H1 (cell line): ENCODE measurements at regions not wholly inside any gene's neighbourhood (a gene's known extent, or its start where the extent isn't known, plus 50 kb on each side); places are given as distances from the start of the nearest gene placed in this dataset.
A peak's percentile ranks its signal among the peaks of the same experiment; 100 is the strongest.

Experiments
- CTCF ChIA-PET: fragments of 300-600 bp; sonication (Branson Sonifier 250); formaldehyde crosslinking; loops from one replicate; lab custom pipeline; 2021; ENCODE audit not compliant: partially characterized antibody; lab: Charles Lee
- POLR2A ChIA-PET: fragments of 300-600 bp; sonication (Branson Sonifier 250); formaldehyde crosslinking; loops from one replicate; lab custom pipeline; 2021; ENCODE audit warnings: inconsistent platforms; ENCODE audit not compliant: partially characterized antibody; lab: Charles Lee
- DNase-seq, 2 experiments: peaks; one replicate each; pipeline versions ENCODE4 v3.0.0 to v3.0.0-alpha.2; 2010 to 2022; ENCODE audit warnings: low spot score in 2 of 2, low read depth in 1 of 2, mixed read lengths in 1 of 2
- FAIRE-seq: peaks from 2 replicates; lab custom pipeline; 2011; peaks lifted over from hg19 to GRCh38; lab: Jason Lieb, UNC
- H2AFZ ChIP-seq: 2 replicates; pipeline ENCODE4 v1.8.1; 2012; ENCODE audit warnings: low read length, inconsistent platforms
- H2AK5ac ChIP-seq: 2 replicates; pipeline ENCODE4 v1.6.1; 2013; ENCODE audit warnings: low read depth, low read length
- H2BK120ac ChIP-seq: replicated peaks from 2 replicates; pipeline ENCODE3; 2013; ENCODE audit warnings: low read depth, low read length, inconsistent platforms
- H2BK12ac ChIP-seq: 2 replicates; pipeline ENCODE4 v1.6.1; 2013; ENCODE audit warnings: low read depth, low read length
- H2BK15ac ChIP-seq: 2 replicates; pipeline ENCODE4 v1.6.1; 2013; ENCODE audit warnings: low read length
- H2BK20ac ChIP-seq: 2 replicates; pipeline ENCODE4 v1.6.1; 2013; ENCODE audit warnings: low read length
- H2BK5ac ChIP-seq: 2 replicates; pipeline ENCODE4 v1.6.1; 2013; ENCODE audit warnings: low read depth, low read length
- H3K14ac ChIP-seq: 2 replicates; pipeline ENCODE4 v1.6.1; 2013; ENCODE audit warnings: inconsistent platforms; ENCODE audit not compliant: insufficient read length
- H3K18ac ChIP-seq: 2 replicates; pipeline ENCODE4 v1.6.1; 2013; ENCODE audit warnings: low read length; ENCODE audit errors: extremely low read depth
- H3K23ac ChIP-seq: 2 replicates; pipeline ENCODE4 v1.6.1; 2013; ENCODE audit warnings: inconsistent platforms; ENCODE audit not compliant: insufficient read length
- H3K23me2 ChIP-seq: 2 replicates; pipeline ENCODE4 v1.6.1; 2013; ENCODE audit warnings: low read depth, low read length
- H3K27ac ChIP-seq: 2 replicates; pipeline ENCODE4 v1.6.1; 2011; ENCODE audit warnings: low read depth, low read length, inconsistent platforms
- H3K27me3 ChIP-seq, 4 experiments: replicated peaks in 1 of 4; 1 replicate in 1 of 4; 2 replicates in 3 of 4; pipeline versions ENCODE4 v1.6.1 to v1.8.1; 2011 to 2013; ENCODE audit warnings: low read length in 3 of 4, mild to moderate bottlenecking in 3 of 4, inconsistent platforms in 2 of 4, mixed read lengths in 2 of 4, moderate library complexity in 1 of 4; ENCODE audit not compliant: control insufficient read depth in 3 of 4, insufficient read depth in 3 of 4; ENCODE audit errors: extremely low read depth in 1 of 4
- H3K36me3 ChIP-seq, 4 experiments: 2 replicates each; pipeline versions ENCODE4 v1.6.1 to v1.8.1; 2011 to 2013; ENCODE audit warnings: mild to moderate bottlenecking in 4 of 4, low read length in 3 of 4, moderate library complexity in 2 of 4, control low read depth in 1 of 4, inconsistent platforms in 1 of 4; ENCODE audit not compliant: insufficient read depth in 4 of 4, control insufficient read depth in 2 of 4
- H3K4ac ChIP-seq: replicated peaks from 2 replicates; pipeline ENCODE3; 2013; ENCODE audit warnings: low read length, low read depth, mixed read lengths, inconsistent platforms; ENCODE audit not compliant: insufficient read length
- H3K4me1 ChIP-seq, 4 experiments: replicated peaks in 1 of 4; 1 replicate in 1 of 4; 2 replicates in 3 of 4; pipeline versions ENCODE4 v1.6.1 to v1.8.1; 2011 to 2013; ENCODE audit warnings: low read length in 3 of 4, inconsistent platforms in 2 of 4, mixed read lengths in 1 of 4; ENCODE audit not compliant: insufficient read depth in 4 of 4, control insufficient read depth in 3 of 4
- H3K4me2 ChIP-seq, 2 experiments: 2 replicates each; pipeline versions ENCODE4 v1.6.1 to v1.8.1; 2011 to 2013; ENCODE audit warnings: low read depth in 2 of 2, low read length in 2 of 2, control low read depth in 1 of 2, inconsistent platforms in 1 of 2, mild to moderate bottlenecking in 1 of 2; ENCODE audit not compliant: insufficient read depth in 1 of 2
- H3K4me3 ChIP-seq, 4 experiments: fragments of 200-600, 300-600 bp in 1 of 4; sonication (generic), shearing (Covaris generic), sonication (Bioruptor Twin) in 1 of 4; 2 replicates each; pipeline versions ENCODE4 v1.5.1 to v1.8.1; 2011 to 2016; ENCODE audit warnings: low read length in 4 of 4, low read depth in 3 of 4, control low read depth in 2 of 4, inconsistent platforms in 2 of 4, mild to moderate bottlenecking in 2 of 4, mixed read lengths in 1 of 4, moderate library complexity in 1 of 4; ENCODE audit not compliant: insufficient read depth in 2 of 4; ENCODE audit errors: extremely low read depth in 1 of 4
- H3K56ac ChIP-seq: replicated peaks from 2 replicates; pipeline ENCODE3; 2013; ENCODE audit warnings: low read depth, mild to moderate bottlenecking, mixed read lengths, low read length, inconsistent platforms; ENCODE audit not compliant: insufficient read length
- H3K79me1 ChIP-seq: 2 replicates; pipeline ENCODE4 v1.6.1; 2013; ENCODE audit warnings: low read depth, low read length, control low read depth
- H3K79me2 ChIP-seq, 2 experiments: 2 replicates each; pipeline versions ENCODE4 v1.6.1 to v1.8.1; 2012 to 2013; ENCODE audit warnings: low read length in 2 of 2, mild to moderate bottlenecking in 2 of 2, inconsistent platforms in 1 of 2; ENCODE audit not compliant: insufficient read depth in 2 of 2, control insufficient read depth in 1 of 2
- H3K9ac ChIP-seq, 4 experiments: replicated peaks in 1 of 4; 1 replicate in 1 of 4; 2 replicates in 3 of 4; pipeline versions ENCODE4 v1.6.1 to v1.8.1; 2011 to 2013; ENCODE audit warnings: low read depth in 3 of 4, low read length in 3 of 4, control low read depth in 2 of 4, mild to moderate bottlenecking in 2 of 4, moderate library complexity in 2 of 4, inconsistent platforms in 1 of 4; ENCODE audit errors: extremely low read depth in 1 of 4
- H3K9me3 ChIP-seq, 2 experiments: 2 replicates each; pipeline versions ENCODE4 v1.6.1 to v1.8.1; 2012 to 2013; ENCODE audit warnings: mild to moderate bottlenecking in 2 of 2, moderate library complexity in 2 of 2, control low read depth in 1 of 2, inconsistent platforms in 1 of 2, low read depth in 1 of 2, low read length in 1 of 2, mixed read lengths in 1 of 2; ENCODE audit not compliant: insufficient read depth in 2 of 2
- H4K20me1 ChIP-seq, 2 experiments: replicated peaks in 1 of 2; 2 replicates each; pipeline versions ENCODE3 to v1.8.1; 2011 to 2013; ENCODE audit warnings: inconsistent platforms in 2 of 2, low read length in 2 of 2, mild to moderate bottlenecking in 1 of 2; ENCODE audit not compliant: insufficient read depth in 2 of 2, control insufficient read depth in 1 of 2
- H4K5ac ChIP-seq: 2 replicates; pipeline ENCODE4 v1.6.1; 2013; ENCODE audit warnings: low read length, low read depth, mixed read lengths, inconsistent platforms; ENCODE audit not compliant: insufficient read length
- H4K8ac ChIP-seq: 2 replicates; pipeline ENCODE4 v1.8.0; 2013; ENCODE audit warnings: mild to moderate bottlenecking, moderate library complexity, low read length, inconsistent platforms; ENCODE audit not compliant: insufficient read depth; ENCODE audit errors: extremely low read depth
- H4K91ac ChIP-seq: replicated peaks from 2 replicates; pipeline ENCODE3; 2013; ENCODE audit warnings: low read length, mixed read lengths, inconsistent platforms; ENCODE audit not compliant: insufficient read length
- ATF3 ChIP-seq: IDR thresholded peaks from 2 replicates; pipeline ENCODE4 v1.6.1; 2011; ENCODE audit warnings: low read depth, mild to moderate bottlenecking, low read length; ENCODE audit not compliant: insufficient read depth
- CEBPB ChIP-seq: IDR thresholded peaks from 2 replicates; pipeline ENCODE4 v1.6.1; 2012; ENCODE audit warnings: low read depth, low read length
- FOSL1 ChIP-seq: IDR thresholded peaks from 2 replicates; pipeline ENCODE4 v1.6.1; 2011; ENCODE audit warnings: mild to moderate bottlenecking, low read depth, low read length, moderate library complexity; ENCODE audit not compliant: insufficient read depth
- SIN3A ChIP-seq, 2 experiments: IDR thresholded peaks in 1 of 2; conservative IDR thresholded peaks in 1 of 2; 2 replicates each; pipeline ENCODE4 v1.6.1; 2011 to 2012; ENCODE audit warnings: low read length in 2 of 2, improper control_type of control experiment in 1 of 2, low read depth in 1 of 2, mild to moderate bottlenecking in 1 of 2
- WGBS, 2 experiments: shearing (Covaris generic) in 1 of 2; methylation state at CpG; one replicate each; pipeline versions ENCODE4 v1.1.6 to v1.1.7; 2013 to 2015; ENCODE audit warnings: low lambda C conversion rate in 2 of 2, mixed read lengths in 2 of 2, inconsistent platforms in 1 of 2, low coverage in 1 of 2, missing lambda C conversion rate in 1 of 2; ENCODE audit not compliant: insufficient replicate concordance in 2 of 2, insufficient coverage in 1 of 2, insufficient read length in 1 of 2; ENCODE audit errors: extremely low coverage in 1 of 2, missing lambda C conversion rate in 1 of 2; 5-methylcytosine and 5-hydroxymethylcytosine counted together

- Histone ChIP-seq H4K20me1 (no peaks in the 10 kb centered on the region), H3K9ac (no peak overlapping the region)
- TF ChIP-seq CEBPB (no peak), SIN3A (conservative IDR thresholded peaks at IDR 0.05 in 1 of 2, IDR thresholded peaks at IDR 0.05 in 1 of 2; ENCODE audit: low read depth in 1 of 2, low read length in 2 of 2) (no peak), FOSL1 (no peak), ATF3 (no peak)
- TF ChIP-seq, all 59 proteins: peak for 0
- H3K27me3 ChIP-seq = no peaks in the 10 kb centered on the region
- WGBS, 2 experiments = 85% methylated on average over 4 of the region's 4 CpGs; no CpG with 5 or more reads in 1 of the 2 experiments
- no peak overlapping the region for H2BK15ac ChIP-seq
- POLR2A ChIA-PET = interaction anchor here (0.7 kb wide), 1 partner anchor 379 kb away, joined by 3 read pairs; no protein-coding TSS in a partner anchor
- CTCF ChIA-PET = interaction anchor here (0.6 to 2.9 kb wide), 11 partner anchors 16 to 692 kb away, joined by 3 to 19 read pairs (median 4); no protein-coding TSS in a partner anchor
- no peak overlapping the region for H3K56ac ChIP-seq
- no peaks in the 10 kb centered on the region; the same call in 1 of the 2 replicates for H3K79me1 ChIP-seq
- no peak overlapping the region for H4K8ac ChIP-seq
- H3K79me2 ChIP-seq = no peaks in the 10 kb centered on the region
- peaks cover 0 to 3% (median 3%) of the 10 kb centered on the region in 4 experiments; a peak in 5 of 7 replicates for H3K4me1 ChIP-seq
- H3K18ac ChIP-seq = no peak overlapping the region
- H2AFZ ChIP-seq = peak overlapping the region; percentile 18; the same call in 1 of the 2 replicates
- H2BK12ac ChIP-seq = no peak overlapping the region
- no peak overlapping the region for H2BK20ac ChIP-seq
- no peak overlapping the region for H2BK120ac ChIP-seq
- no peaks in the 10 kb centered on the region for H3K23me2 ChIP-seq
- H2BK5ac ChIP-seq = no peak overlapping the region
- H3K4me3 ChIP-seq = no peak overlapping the region
- no peak for DNase-seq
- no peaks in the 10 kb centered on the region for H3K9me3 ChIP-seq
- no peak overlapping the region for H4K5ac ChIP-seq
- no peak overlapping the region for H3K27ac ChIP-seq
- H2AK5ac ChIP-seq = no peak overlapping the region
- no peak overlapping the region for H3K14ac ChIP-seq
- no peak overlapping the region for H3K23ac ChIP-seq
- H4K91ac ChIP-seq = no peak overlapping the region
- no peak overlapping the region for H3K4ac ChIP-seq
- no peaks in the 10 kb centered on the region for H3K36me3 ChIP-seq
- peak; percentile 28 for FAIRE-seq
- no peak overlapping the region for H3K4me2 ChIP-seq
These were observed 98.8 kb upstream of the CACNA1A start for GRCh38 chr19:13604902-13605586.
